GM23338 (cell line): ENCODE measurements at regions not wholly inside any gene's neighbourhood (a gene's known extent, or its start where the extent isn't known, plus 50 kb on each side); places are given as distances from the start of the nearest gene placed in this dataset.

Source experiments
- ATAC-seq: fragments of 200-7000 bp; cut with Tn5 transposase; 3 replicates; pipeline ENCODE4 v1.9.1; 2020
- DNase-seq: peaks from one replicate; pipeline ENCODE4 v3.0.0-alpha.2; 2015; ENCODE audit warnings: low spot score
- H2AFZ ChIP-seq: fragments of 200-600 bp; sonication (generic); 2 replicates; pipeline ENCODE4 v1.8.0; 2016; ENCODE audit warnings: antibody characterized with exemption, mild to moderate bottlenecking, moderate library complexity
- H3F3A ChIP-seq: fragments of 200-600 bp; sonication (generic); replicated peaks from 2 replicates; pipeline ENCODE4 v1.8.0; 2017; ENCODE audit warnings: antibody characterized with exemption, mixed run types, low read depth
- H3K27ac ChIP-seq: fragments of 200-600 bp; sonication (generic); 2 replicates; pipeline ENCODE4 v1.6.1; 2016; ENCODE audit warnings: low read depth
- H3K27me3 ChIP-seq: fragments of 200-600 bp; sonication (generic); 2 replicates; pipeline ENCODE4 v1.8.0; 2016; ENCODE audit warnings: mild to moderate bottlenecking, mixed run types, moderate library complexity; ENCODE audit not compliant: insufficient read depth
- H3K36me3 ChIP-seq: fragments of 200-600 bp; sonication (generic); 2 replicates; pipeline ENCODE4 v1.8.0; 2016; ENCODE audit warnings: mild to moderate bottlenecking; ENCODE audit not compliant: insufficient read depth
- H3K4me1 ChIP-seq: fragments of 200-600 bp; sonication (generic); 2 replicates; pipeline ENCODE4 v1.8.0; 2016; ENCODE audit warnings: mild to moderate bottlenecking, moderate library complexity; ENCODE audit not compliant: insufficient read depth
- H3K4me2 ChIP-seq: fragments of 200-600 bp; sonication (generic); 2 replicates; pipeline ENCODE4 v1.7.1; 2017; ENCODE audit warnings: mixed run types
- H3K4me3 ChIP-seq: fragments of 200-600 bp; sonication (generic); 2 replicates; pipeline ENCODE4 v1.6.1; 2016; ENCODE audit warnings: mixed run types
- H3K79me2 ChIP-seq: fragments of 200-600 bp; sonication (generic); replicated peaks from 2 replicates; pipeline ENCODE4 v1.8.0; 2017; ENCODE audit warnings: mild to moderate bottlenecking; ENCODE audit not compliant: insufficient read depth
- H3K9me2 ChIP-seq: fragments of 200-600 bp; sonication (generic); 2 replicates; pipeline ENCODE4 v1.8.0; 2017; ENCODE audit not compliant: insufficient read depth
- H4K20me1 ChIP-seq: fragments of 200-600 bp; sonication (generic); replicated peaks from 2 replicates; pipeline ENCODE4 v1.8.0; 2017; ENCODE audit warnings: mild to moderate bottlenecking; ENCODE audit not compliant: insufficient read depth
- H3K27ac Mint-ChIP-seq: 2 replicates; pipeline ENCODE4 v1.8.0; 2020; ENCODE audit warnings: inconsistent platforms, mild to moderate bottlenecking, moderate library complexity, mixed read lengths
- H3K27me3 Mint-ChIP-seq: 3 replicates; pipeline ENCODE4 v1.8.0; 2022; ENCODE audit warnings: low read depth, mild to moderate bottlenecking, moderate library complexity, mixed read lengths, inconsistent platforms; ENCODE audit not compliant: insufficient read depth, poor library complexity
- H3K36me3 Mint-ChIP-seq: 3 replicates; pipeline ENCODE4 v1.8.0; 2021; ENCODE audit warnings: low read depth, mild to moderate bottlenecking, inconsistent platforms, moderate library complexity, mixed read lengths
- H3K4me1 Mint-ChIP-seq: 3 replicates; pipeline ENCODE4 v1.8.0; 2020; ENCODE audit warnings: mild to moderate bottlenecking, inconsistent platforms, mixed read lengths
- H3K4me3 Mint-ChIP-seq: 3 replicates; pipeline ENCODE4 v1.8.0; 2021; ENCODE audit warnings: moderate library complexity, mild to moderate bottlenecking, inconsistent platforms, mixed read lengths
- H3K9me3 Mint-ChIP-seq: 3 replicates; pipeline ENCODE4 v1.8.0; 2020; ENCODE audit warnings: moderate library complexity, mild to moderate bottlenecking, inconsistent platforms, mixed read lengths
- CREB1 ChIP-seq: fragments of 250-450 bp; sonication (Bioruptor Pico); IDR thresholded peaks from 2 replicates; pipeline ENCODE4 v1.5.0; 2020; ENCODE audit warnings: low read depth, mild to moderate bottlenecking, moderate library complexity
- EZH2 ChIP-seq: fragments of 200-600 bp; sonication (generic); IDR thresholded peaks from one replicate; pipeline ENCODE4 v1.8.0; 2017; ENCODE audit warnings: antibody characterized with exemption, mild to moderate bottlenecking, low read depth; ENCODE audit not compliant: unreplicated experiment
- EZH2phosphoT487 ChIP-seq: fragments of 200-600 bp; sonication (generic); IDR thresholded peaks from one replicate; pipeline ENCODE4 v1.8.1; 2018; ENCODE audit warnings: antibody characterized with exemption; ENCODE audit not compliant: unreplicated experiment
- JUNB ChIP-seq: IDR thresholded peaks from one replicate; pipeline ENCODE4 v1.6.1; 2016; ENCODE audit warnings: antibody characterized with exemption; ENCODE audit not compliant: unreplicated experiment
- NANOG ChIP-seq: IDR thresholded peaks from 2 replicates; pipeline ENCODE4 v1.6.1; 2016; ENCODE audit warnings: antibody characterized with exemption, borderline replicate concordance
- POLR2AphosphoS5 ChIP-seq: IDR thresholded peaks from 2 replicates; pipeline ENCODE4 v1.6.1; 2016; ENCODE audit warnings: antibody characterized with exemption, low read depth
- STAT1 ChIP-seq: IDR thresholded peaks from one replicate; pipeline ENCODE4 v1.6.1; 2016; ENCODE audit warnings: antibody characterized with exemption; ENCODE audit not compliant: unreplicated experiment
- ZNF114 ChIP-seq: fragments of 250-450 bp; sonication (Bioruptor Pico); IDR thresholded peaks from 2 replicates; pipeline ENCODE4 v1.5.0; 2020; ENCODE audit warnings: mild to moderate bottlenecking, moderate library complexity
- ZNF331 ChIP-seq: fragments of 250-450 bp; sonication (Bioruptor Pico); IDR thresholded peaks from 2 replicates; pipeline ENCODE4 v1.5.0; 2020; ENCODE audit warnings: low read depth, mild to moderate bottlenecking, moderate library complexity
- TF ChIP-seq, protein P1 (sequence below): fragments of 250-450 bp; sonication (Bioruptor Pico); IDR thresholded peaks from 2 replicates; pipeline ENCODE4 v1.5.0; 2020; ENCODE audit warnings: mild to moderate bottlenecking, moderate library complexity
- TF ChIP-seq, protein P2 (sequence below), 2 experiments: fragments of 200-600 bp in 1 of 2; sonication (generic) in 1 of 2; conservative IDR thresholded peaks; 2 replicates each; pipeline versions ENCODE4 v1.5.1 to v1.6.1; 2016 to 2017; ENCODE audit warnings: antibody characterized with exemption in 2 of 2, low read depth in 2 of 2, mild to moderate bottlenecking in 2 of 2, moderate library complexity in 1 of 2
- TF ChIP-seq, protein P3 (sequence below): IDR thresholded peaks from 2 replicates; pipeline ENCODE4 v1.6.1; 2016; ENCODE audit warnings: antibody characterized with exemption
- TF ChIP-seq, protein P4 (sequence below): IDR thresholded peaks from one replicate; pipeline ENCODE4 v1.6.1; 2018; ENCODE audit warnings: antibody characterized with exemption; ENCODE audit not compliant: unreplicated experiment

DNA sequence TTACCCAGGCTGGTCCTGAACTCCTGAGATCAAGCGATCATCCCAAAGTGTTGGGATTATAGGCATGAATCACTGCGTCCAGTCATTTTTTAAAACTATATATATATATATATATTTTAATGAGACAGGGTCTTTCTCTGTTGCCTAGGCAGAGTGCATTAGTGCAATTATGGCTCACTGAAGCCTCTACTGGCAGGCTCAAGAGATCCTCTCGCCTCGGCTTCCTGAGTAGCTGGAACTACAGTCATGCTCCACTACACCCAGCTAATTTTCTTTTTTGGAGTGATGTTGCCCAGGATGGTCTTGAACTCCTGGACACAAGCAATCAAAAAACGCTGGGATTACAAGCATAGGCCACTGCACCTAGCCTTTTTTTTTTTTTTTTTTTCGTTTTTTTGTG lies 55.3 kb upstream of the KAT6B start:
- Mint-ChIP-seq H3K27me3 (peaks cover 2% of the 10 kb centered on the region), H3K4me1 (no peaks in the 10 kb centered on the region), H3K9me3 (peaks cover 15% of the 10 kb centered on the region), H3K36me3 (peaks cover 2% of the 10 kb centered on the region; the same call in 2 of the 3 replicates), H3K4me3 (no peak overlapping the region), H3K27ac (no peak overlapping the region)
- no peak for DNase-seq
- TF ChIP-seq, protein P1, sequence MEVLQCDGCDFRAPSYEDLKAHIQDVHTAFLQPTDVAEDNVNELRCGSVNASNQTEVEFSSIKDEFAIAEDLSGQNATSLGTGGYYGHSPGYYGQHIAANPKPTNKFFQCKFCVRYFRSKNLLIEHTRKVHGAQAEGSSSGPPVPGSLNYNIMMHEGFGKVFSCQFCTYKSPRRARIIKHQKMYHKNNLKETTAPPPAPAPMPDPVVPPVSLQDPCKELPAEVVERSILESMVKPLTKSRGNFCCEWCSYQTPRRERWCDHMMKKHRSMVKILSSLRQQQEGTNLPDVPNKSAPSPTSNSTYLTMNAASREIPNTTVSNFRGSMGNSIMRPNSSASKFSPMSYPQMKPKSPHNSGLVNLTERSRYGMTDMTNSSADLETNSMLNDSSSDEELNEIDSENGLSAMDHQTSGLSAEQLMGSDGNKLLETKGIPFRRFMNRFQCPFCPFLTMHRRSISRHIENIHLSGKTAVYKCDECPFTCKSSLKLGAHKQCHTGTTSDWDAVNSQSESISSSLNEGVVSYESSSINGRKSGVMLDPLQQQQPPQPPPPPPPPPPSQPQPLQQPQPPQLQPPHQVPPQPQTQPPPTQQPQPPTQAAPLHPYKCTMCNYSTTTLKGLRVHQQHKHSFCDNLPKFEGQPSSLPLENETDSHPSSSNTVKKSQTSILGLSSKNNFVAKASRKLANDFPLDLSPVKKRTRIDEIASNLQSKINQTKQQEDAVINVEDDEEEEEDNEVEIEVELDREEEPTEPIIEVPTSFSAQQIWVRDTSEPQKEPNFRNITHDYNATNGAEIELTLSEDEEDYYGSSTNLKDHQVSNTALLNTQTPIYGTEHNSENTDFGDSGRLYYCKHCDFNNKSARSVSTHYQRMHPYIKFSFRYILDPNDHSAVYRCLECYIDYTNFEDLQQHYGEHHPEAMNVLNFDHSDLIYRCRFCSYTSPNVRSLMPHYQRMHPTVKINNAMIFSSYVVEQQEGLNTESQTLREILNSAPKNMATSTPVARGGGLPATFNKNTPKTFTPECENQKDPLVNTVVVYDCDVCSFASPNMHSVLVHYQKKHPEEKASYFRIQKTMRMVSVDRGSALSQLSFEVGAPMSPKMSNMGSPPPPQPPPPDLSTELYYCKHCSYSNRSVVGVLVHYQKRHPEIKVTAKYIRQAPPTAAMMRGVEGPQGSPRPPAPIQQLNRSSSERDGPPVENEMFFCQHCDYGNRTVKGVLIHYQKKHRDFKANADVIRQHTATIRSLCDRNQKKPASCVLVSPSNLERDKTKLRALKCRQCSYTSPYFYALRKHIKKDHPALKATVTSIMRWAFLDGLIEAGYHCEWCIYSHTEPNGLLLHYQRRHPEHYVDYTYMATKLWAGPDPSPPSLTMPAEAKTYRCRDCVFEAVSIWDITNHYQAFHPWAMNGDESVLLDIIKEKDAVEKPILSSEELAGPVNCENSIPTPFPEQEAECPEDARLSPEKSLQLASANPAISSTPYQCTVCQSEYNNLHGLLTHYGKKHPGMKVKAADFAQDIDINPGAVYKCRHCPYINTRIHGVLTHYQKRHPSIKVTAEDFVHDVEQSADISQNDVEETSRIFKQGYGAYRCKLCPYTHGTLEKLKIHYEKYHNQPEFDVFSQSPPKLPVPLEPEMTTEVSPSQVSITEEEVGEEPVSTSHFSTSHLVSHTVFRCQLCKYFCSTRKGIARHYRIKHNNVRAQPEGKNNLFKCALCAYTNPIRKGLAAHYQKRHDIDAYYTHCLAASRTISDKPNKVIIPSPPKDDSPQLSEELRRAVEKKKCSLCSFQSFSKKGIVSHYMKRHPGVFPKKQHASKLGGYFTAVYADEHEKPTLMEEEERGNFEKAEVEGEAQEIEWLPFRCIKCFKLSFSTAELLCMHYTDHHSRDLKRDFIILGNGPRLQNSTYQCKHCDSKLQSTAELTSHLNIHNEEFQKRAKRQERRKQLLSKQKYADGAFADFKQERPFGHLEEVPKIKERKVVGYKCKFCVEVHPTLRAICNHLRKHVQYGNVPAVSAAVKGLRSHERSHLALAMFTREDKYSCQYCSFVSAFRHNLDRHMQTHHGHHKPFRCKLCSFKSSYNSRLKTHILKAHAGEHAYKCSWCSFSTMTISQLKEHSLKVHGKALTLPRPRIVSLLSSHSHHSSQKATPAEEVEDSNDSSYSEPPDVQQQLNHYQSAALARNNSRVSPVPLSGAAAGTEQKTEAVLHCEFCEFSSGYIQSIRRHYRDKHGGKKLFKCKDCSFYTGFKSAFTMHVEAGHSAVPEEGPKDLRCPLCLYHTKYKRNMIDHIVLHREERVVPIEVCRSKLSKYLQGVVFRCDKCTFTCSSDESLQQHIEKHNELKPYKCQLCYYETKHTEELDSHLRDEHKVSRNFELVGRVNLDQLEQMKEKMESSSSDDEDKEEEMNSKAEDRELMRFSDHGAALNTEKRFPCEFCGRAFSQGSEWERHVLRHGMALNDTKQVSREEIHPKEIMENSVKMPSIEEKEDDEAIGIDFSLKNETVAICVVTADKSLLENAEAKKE = no peak
- TF ChIP-seq, protein P2, sequence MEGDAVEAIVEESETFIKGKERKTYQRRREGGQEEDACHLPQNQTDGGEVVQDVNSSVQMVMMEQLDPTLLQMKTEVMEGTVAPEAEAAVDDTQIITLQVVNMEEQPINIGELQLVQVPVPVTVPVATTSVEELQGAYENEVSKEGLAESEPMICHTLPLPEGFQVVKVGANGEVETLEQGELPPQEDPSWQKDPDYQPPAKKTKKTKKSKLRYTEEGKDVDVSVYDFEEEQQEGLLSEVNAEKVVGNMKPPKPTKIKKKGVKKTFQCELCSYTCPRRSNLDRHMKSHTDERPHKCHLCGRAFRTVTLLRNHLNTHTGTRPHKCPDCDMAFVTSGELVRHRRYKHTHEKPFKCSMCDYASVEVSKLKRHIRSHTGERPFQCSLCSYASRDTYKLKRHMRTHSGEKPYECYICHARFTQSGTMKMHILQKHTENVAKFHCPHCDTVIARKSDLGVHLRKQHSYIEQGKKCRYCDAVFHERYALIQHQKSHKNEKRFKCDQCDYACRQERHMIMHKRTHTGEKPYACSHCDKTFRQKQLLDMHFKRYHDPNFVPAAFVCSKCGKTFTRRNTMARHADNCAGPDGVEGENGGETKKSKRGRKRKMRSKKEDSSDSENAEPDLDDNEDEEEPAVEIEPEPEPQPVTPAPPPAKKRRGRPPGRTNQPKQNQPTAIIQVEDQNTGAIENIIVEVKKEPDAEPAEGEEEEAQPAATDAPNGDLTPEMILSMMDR (conservative IDR thresholded peaks at IDR 0.05; ENCODE audit: low read depth in 2 of 2) = no peak; a peak in 1 of 4 replicates
- TF ChIP-seq STAT1 (no peak), ZNF331 (CRISPR knock-in tag) (no peak), EZH2phosphoT487 (no peak), JUNB (no peak), NANOG (no peak), CREB1 (no peak), EZH2 (no peak), ZNF114 (CRISPR knock-in tag) (no peak), POLR2AphosphoS5 (no peak)
- TF ChIP-seq, protein P3, sequence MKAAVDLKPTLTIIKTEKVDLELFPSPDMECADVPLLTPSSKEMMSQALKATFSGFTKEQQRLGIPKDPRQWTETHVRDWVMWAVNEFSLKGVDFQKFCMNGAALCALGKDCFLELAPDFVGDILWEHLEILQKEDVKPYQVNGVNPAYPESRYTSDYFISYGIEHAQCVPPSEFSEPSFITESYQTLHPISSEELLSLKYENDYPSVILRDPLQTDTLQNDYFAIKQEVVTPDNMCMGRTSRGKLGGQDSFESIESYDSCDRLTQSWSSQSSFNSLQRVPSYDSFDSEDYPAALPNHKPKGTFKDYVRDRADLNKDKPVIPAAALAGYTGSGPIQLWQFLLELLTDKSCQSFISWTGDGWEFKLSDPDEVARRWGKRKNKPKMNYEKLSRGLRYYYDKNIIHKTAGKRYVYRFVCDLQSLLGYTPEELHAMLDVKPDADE = no peak
- TF ChIP-seq, protein P4, sequence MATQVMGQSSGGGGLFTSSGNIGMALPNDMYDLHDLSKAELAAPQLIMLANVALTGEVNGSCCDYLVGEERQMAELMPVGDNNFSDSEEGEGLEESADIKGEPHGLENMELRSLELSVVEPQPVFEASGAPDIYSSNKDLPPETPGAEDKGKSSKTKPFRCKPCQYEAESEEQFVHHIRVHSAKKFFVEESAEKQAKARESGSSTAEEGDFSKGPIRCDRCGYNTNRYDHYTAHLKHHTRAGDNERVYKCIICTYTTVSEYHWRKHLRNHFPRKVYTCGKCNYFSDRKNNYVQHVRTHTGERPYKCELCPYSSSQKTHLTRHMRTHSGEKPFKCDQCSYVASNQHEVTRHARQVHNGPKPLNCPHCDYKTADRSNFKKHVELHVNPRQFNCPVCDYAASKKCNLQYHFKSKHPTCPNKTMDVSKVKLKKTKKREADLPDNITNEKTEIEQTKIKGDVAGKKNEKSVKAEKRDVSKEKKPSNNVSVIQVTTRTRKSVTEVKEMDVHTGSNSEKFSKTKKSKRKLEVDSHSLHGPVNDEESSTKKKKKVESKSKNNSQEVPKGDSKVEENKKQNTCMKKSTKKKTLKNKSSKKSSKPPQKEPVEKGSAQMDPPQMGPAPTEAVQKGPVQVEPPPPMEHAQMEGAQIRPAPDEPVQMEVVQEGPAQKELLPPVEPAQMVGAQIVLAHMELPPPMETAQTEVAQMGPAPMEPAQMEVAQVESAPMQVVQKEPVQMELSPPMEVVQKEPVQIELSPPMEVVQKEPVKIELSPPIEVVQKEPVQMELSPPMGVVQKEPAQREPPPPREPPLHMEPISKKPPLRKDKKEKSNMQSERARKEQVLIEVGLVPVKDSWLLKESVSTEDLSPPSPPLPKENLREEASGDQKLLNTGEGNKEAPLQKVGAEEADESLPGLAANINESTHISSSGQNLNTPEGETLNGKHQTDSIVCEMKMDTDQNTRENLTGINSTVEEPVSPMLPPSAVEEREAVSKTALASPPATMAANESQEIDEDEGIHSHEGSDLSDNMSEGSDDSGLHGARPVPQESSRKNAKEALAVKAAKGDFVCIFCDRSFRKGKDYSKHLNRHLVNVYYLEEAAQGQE = no peak
- H3K4me2 ChIP-seq = no peak overlapping the region
- 0 out of 2 replicates have a peak, but pooled peaks cover under 1% of the 10 kb centered on the region for H3K9me2 ChIP-seq
- H4K20me1 ChIP-seq = no peaks in the 10 kb centered on the region
- peaks cover 4% of the 10 kb centered on the region; the same call in 1 of the 2 replicates for H3K4me1 ChIP-seq
- no peaks in the 10 kb centered on the region for H3K36me3 ChIP-seq
- no peak for ATAC-seq
- H3K27me3 ChIP-seq = no peaks in the 10 kb centered on the region
- H3K4me3 ChIP-seq = no peak overlapping the region
- H3K27ac ChIP-seq = no peak overlapping the region
- no peaks in the 10 kb centered on the region for H3F3A ChIP-seq
- no peak overlapping the region for H2AFZ ChIP-seq
- H3K79me2 ChIP-seq = no peaks in the 10 kb centered on the region
